HPDE6-E6E7 (cell line): ENCODE measurements at regions not wholly inside any gene's neighbourhood (a gene's known extent, or its start where the extent isn't known, plus 50 kb on each side); places are given as distances from the start of the nearest gene placed in this dataset.
"Not testable (repeated sequence)": the region's sequence is repeated elsewhere in the genome, so short reads cannot be mapped to it uniquely, and the experiment has no call there.

Source experiments
- DNase-seq: peaks from one replicate; pipeline ENCODE4 v3.0.0; 2011; ENCODE audit warnings: missing footprints; ENCODE audit errors: extremely low spot score

GRCh38 chr6:160804639-160805038 is 102.6 kb downstream of the PLG start:
- DNase-seq: no peak

GRCh38 chr6:160808263-160808662 is 106.2 kb downstream of the PLG start:
- DNase-seq: no peak

- DNase-seq: peak; percentile 10
These were observed 108.2 kb downstream of the PLG start for GRCh38 chr6:160810238-160810637.

- no peak for DNase-seq
These were observed 110.1 kb downstream of the PLG start for GRCh38 chr6:160812097-160812496.

GRCh38 chr6:160818934-160819333 is 116.9 kb downstream of the PLG start:
- DNase-seq: no peak

GRCh38 chr6:160820661-160821060 is 118.6 kb downstream of the PLG start:
- not testable (repeated sequence) for DNase-seq

- DNase-seq: no peak
These were observed 129.7 kb downstream of the PLG start for GRCh38 chr6:160831739-160832138.

GRCh38 chr6:160832422-160832821 is 130.4 kb downstream of the PLG start:
- no peak for DNase-seq

- no peak for DNase-seq
These were observed 135.1 kb downstream of the PLG start for GRCh38 chr6:160837146-160837545.

- DNase-seq: no peak
These were observed 140.5 kb upstream of the MAP3K4 start for GRCh38 chr6:160851031-160851430.

GRCh38 chr6:160853946-160854345 is 137.6 kb upstream of the MAP3K4 start:
- no peak for DNase-seq

- no peak for DNase-seq
These were observed 132.7 kb upstream of the MAP3K4 start for GRCh38 chr6:160858886-160859285.

- DNase-seq: no peak
These were observed 131.7 kb upstream of the MAP3K4 start for GRCh38 chr6:160859822-160860221.

GRCh38 chr6:160861824-160862223 is 129.7 kb upstream of the MAP3K4 start:
- DNase-seq: no peak

GRCh38 chr6:160863782-160864181 is 127.8 kb upstream of the MAP3K4 start:
- DNase-seq: no peak

- no peak for DNase-seq
These were observed 120.2 kb upstream of the MAP3K4 start for GRCh38 chr6:160871320-160871719.

GRCh38 chr6:160881148-160881808 is 110.3 kb upstream of the MAP3K4 start:
- no peak for DNase-seq

GRCh38 chr6:160882006-160882405 is 109.6 kb upstream of the MAP3K4 start:
- DNase-seq: no peak

GRCh38 chr6:160882791-160883279 is 108.7 kb upstream of the MAP3K4 start:
- no peak for DNase-seq

GRCh38 chr6:160883560-160883959 is 108.0 kb upstream of the MAP3K4 start:
- no peak for DNase-seq

- no peak for DNase-seq
These were observed 107.6 kb upstream of the MAP3K4 start for GRCh38 chr6:160883999-160884398.

GRCh38 chr6:160889148-160889547 is 102.4 kb upstream of the MAP3K4 start:
- not testable (repeated sequence) for DNase-seq

GRCh38 chr6:160891690-160892089 is 99.9 kb upstream of the MAP3K4 start:
- no peak for DNase-seq

GRCh38 chr6:160895562-160895961 is 96.0 kb upstream of the MAP3K4 start:
- peak; percentile 22 for DNase-seq
